ENCODE measurements at regions not wholly inside any gene's neighbourhood (a gene's known extent, or its start where the extent isn't known, plus 50 kb on each side); places are given as distances from the start of the nearest gene placed in this dataset.

DNA sequence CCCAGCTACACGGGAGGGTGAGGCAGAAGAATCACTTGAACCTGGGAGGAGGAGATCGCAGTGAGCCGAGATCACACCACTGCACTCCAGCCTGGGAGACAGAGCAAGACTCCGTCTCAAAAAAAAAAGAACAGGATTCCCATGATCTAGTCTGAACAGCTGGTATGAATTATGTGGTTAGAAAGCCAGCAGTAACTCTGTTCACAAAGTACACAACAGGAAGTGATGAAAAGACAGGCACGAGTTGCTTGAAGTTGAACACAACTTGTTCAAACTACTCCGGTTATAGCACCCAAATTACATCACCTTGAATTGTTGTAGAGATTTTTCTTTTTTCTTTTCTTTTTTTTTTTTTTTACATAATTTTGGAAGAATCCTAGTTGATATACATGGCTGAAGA, 238.8 kb upstream of the RGS6 start:
- TF ChIP-seq TAF1 (IDR thresholded peaks at IDR 0.05; ENCODE audit: borderline replicate concordance, insufficient read depth, low read length) (no peak), FOXP2 (optimal IDR thresholded peaks at IDR 0.05; ENCODE audit: borderline replicate concordance, extremely low read depth, extremely low read length, insufficient read depth) (no peak)
